MCF 10A (cell line): ENCODE measurements at regions not wholly inside any gene's neighbourhood (a gene's known extent, or its start where the extent isn't known, plus 50 kb on each side); places are given as distances from the start of the nearest gene placed in this dataset.

Experiments used
- BruUV-seq: library from RNA; stranded (reverse); fragments of 400-500 nt; replicated peaks from 2 replicates; lab custom pipeline; 2021; lab: Mats Ljungman, UMichigan
- CTCF ChIA-PET: fragments of 300-600 bp; sonication (Branson Sonifier 250); formaldehyde crosslinking; extraction: SDS; loops from one replicate; lab custom pipeline; 2021; ENCODE audit warnings: antibody characterized with exemption, inconsistent platforms; lab: Yijun Ruan, JAX
- POLR2A ChIA-PET: fragments of 300-600, 350-650 bp; sonication (Branson Sonifier 250); formaldehyde crosslinking; extraction: SDS; loops from one replicate; lab custom pipeline; 2020; ENCODE audit warnings: antibody characterized with exemption, inconsistent platforms; lab: Yijun Ruan, JAX
- DNase-seq: peaks from one replicate; pipeline ENCODE4 v3.0.0-alpha.2; 2018; ENCODE audit not compliant: unreplicated experiment
- H3K27ac Mint-ChIP-seq: one replicate; pipeline ENCODE4 v1.8.0; 2022; ENCODE audit warnings: mild to moderate bottlenecking, low read depth, mixed read lengths; ENCODE audit not compliant: unreplicated experiment
- H3K27me3 Mint-ChIP-seq: one replicate; pipeline ENCODE4 v1.8.0; 2022; ENCODE audit warnings: mixed read lengths; ENCODE audit not compliant: insufficient read depth, unreplicated experiment
- H3K36me3 Mint-ChIP-seq: one replicate; pipeline ENCODE4 v1.8.0; 2022; ENCODE audit warnings: mild to moderate bottlenecking, moderate library complexity, mixed read lengths; ENCODE audit not compliant: insufficient read depth, unreplicated experiment
- H3K4me1 Mint-ChIP-seq: one replicate; pipeline ENCODE4 v1.8.0; 2022; ENCODE audit warnings: mixed read lengths; ENCODE audit not compliant: insufficient read depth, unreplicated experiment
- H3K4me3 Mint-ChIP-seq: one replicate; pipeline ENCODE4 v1.8.0; 2022; ENCODE audit warnings: mild to moderate bottlenecking, moderate library complexity, mixed read lengths; ENCODE audit not compliant: unreplicated experiment
- H3K9me3 Mint-ChIP-seq: one replicate; pipeline ENCODE4 v1.8.0; 2022; ENCODE audit warnings: mixed read lengths; ENCODE audit not compliant: unreplicated experiment
- CTCF ChIP-seq: fragments of 200-600 bp; IDR thresholded peaks from one replicate; pipeline ENCODE4 v1.8.0; 2022; ENCODE audit warnings: antibody characterized with exemption, mild to moderate bottlenecking; ENCODE audit not compliant: unreplicated experiment
- intact Hi-C: fragments of 100-400 bp; cut with micrococcal nuclease; formaldehyde crosslinking; loops from 2 replicates; pipeline ENCODE4 v1.14.1; 2022

- BruUV-seq = no TSS peak
- Mint-ChIP-seq H3K27me3 (peaks cover 72% of the 10 kb centered on the region), H3K4me3 (no peak overlapping the region), H3K36me3 (no peaks in the 10 kb centered on the region), H3K4me1 (no peaks in the 10 kb centered on the region), H3K27ac (no peak overlapping the region), H3K9me3 (no peaks in the 10 kb centered on the region)
- CTCF ChIA-PET = interaction anchor here (0.5 to 0.6 kb wide), 2 partner anchors 222 to 509 kb away, joined by 3 read pairs; no protein-coding TSS in a partner anchor
- no peak for DNase-seq
- POLR2A ChIA-PET = no interaction called here
- intact Hi-C loops = no loop called here
- TF ChIP-seq CTCF = no peak
Observed at GRCh38 chr7:25725451-25725850, 426.5 kb upstream of the NFE2L3 start.

- H3K27me3 Mint-ChIP-seq = peaks cover 63% of the 10 kb centered on the region
- no peak overlapping the region for H3K27ac Mint-ChIP-seq
- no peak overlapping the region for H3K4me3 Mint-ChIP-seq
- CTCF ChIA-PET = interaction anchor here (0.6 to 0.8 kb wide), 2 partner anchors 125 to 223 kb away, joined by 3 to 4 read pairs; no protein-coding TSS in a partner anchor
- TF ChIP-seq CTCF = no peak
- no peaks in the 10 kb centered on the region for H3K9me3 Mint-ChIP-seq
- H3K36me3 Mint-ChIP-seq = no peaks in the 10 kb centered on the region
- no TSS peak for BruUV-seq
- no peak for DNase-seq
- POLR2A ChIA-PET = interaction anchor here (1.2 kb wide), 1 partner anchor 48 kb away, joined by 3 read pairs; no protein-coding TSS in a partner anchor
- no peaks in the 10 kb centered on the region for H3K4me1 Mint-ChIP-seq
- intact Hi-C loops = no loop called here
Observed at GRCh38 chr7:25726170-25726780, 425.7 kb upstream of the NFE2L3 start.

- POLR2A ChIA-PET = interaction anchor here (0.6 to 1.2 kb wide), 5 partner anchors 47 to 919 kb away, joined by 3 to 4 read pairs (median 3); no protein-coding TSS in a partner anchor
- H3K36me3 Mint-ChIP-seq = no peaks in the 10 kb centered on the region
- no peaks in the 10 kb centered on the region for H3K4me1 Mint-ChIP-seq
- no peaks in the 10 kb centered on the region for H3K9me3 Mint-ChIP-seq
- DNase-seq = no peak
- TF ChIP-seq CTCF = no peak
- peaks cover 58% of the 10 kb centered on the region for H3K27me3 Mint-ChIP-seq
- no peak overlapping the region for H3K27ac Mint-ChIP-seq
- BruUV-seq = no TSS peak
- CTCF ChIA-PET = interaction anchor here (0.7 to 1.1 kb wide), 3 partner anchors 125 to 471 kb away, joined by 3 to 4 read pairs (median 4); no protein-coding TSS in a partner anchor
- intact Hi-C loops = no loop called here
- H3K4me3 Mint-ChIP-seq = no peak overlapping the region
Observed at GRCh38 chr7:25726781-25727311, 425.2 kb upstream of the NFE2L3 start.

GRCh38 chr7:25727446-25727845 is 424.6 kb upstream of the NFE2L3 start:
- ChIA-PET CTCF (interaction anchor here (0.7 to 1.1 kb wide), 3 partner anchors 92 to 472 kb away, joined by 3 to 4 read pairs (median 3); no protein-coding TSS in a partner anchor), POLR2A (interaction anchor here (0.6 to 1.2 kb wide), 6 partner anchors 47 to 919 kb away, joined by 3 to 4 read pairs (median 3); no protein-coding TSS in a partner anchor)
- Mint-ChIP-seq H3K9me3 (no peaks in the 10 kb centered on the region), H3K4me1 (no peaks in the 10 kb centered on the region), H3K27ac (no peak overlapping the region), H3K36me3 (no peaks in the 10 kb centered on the region), H3K27me3 (peaks cover 52% of the 10 kb centered on the region), H3K4me3 (no peak overlapping the region)
- DNase-seq = no peak
- TF ChIP-seq CTCF = no peak
- no TSS peak for BruUV-seq
- intact Hi-C loops = no loop called here
